Lower lobe of right lung (tissue), 2 donors: ENCODE measurements at regions not wholly inside any gene's neighbourhood (a gene's known extent, or its start where the extent isn't known, plus 50 kb on each side); places are given as distances from the start of the nearest gene placed in this dataset.

ENCODE experiments used
- ATAC-seq, 2 donors: fragments of 200-7000 bp; cut with Tn5 transposase; one replicate each; pipeline ENCODE4 v1.9.1; 2020 to 2022; ENCODE audit warnings: mild to moderate bottlenecking in 2 of 2, moderate library complexity in 2 of 2
- DNase-seq: peaks from one replicate; pipeline ENCODE4 v3.0.0-alpha.2; 2020
- H3K27ac ChIP-seq: fragments of 200-600 bp; one replicate; pipeline ENCODE4 v1.8.0; 2022
- H3K27me3 ChIP-seq: fragments of 200-600 bp; one replicate; pipeline ENCODE4 v1.8.0; 2022; ENCODE audit warnings: low read depth
- H3K36me3 ChIP-seq: fragments of 200-600 bp; one replicate; pipeline ENCODE4 v1.8.0; 2022; ENCODE audit warnings: mild to moderate bottlenecking
- H3K4me1 ChIP-seq: fragments of 200-600 bp; one replicate; pipeline ENCODE4 v1.8.0; 2022
- H3K4me3 ChIP-seq: fragments of 200-600 bp; one replicate; pipeline ENCODE4 v1.8.0; 2022; ENCODE audit warnings: mild to moderate bottlenecking
- H3K9me3 ChIP-seq: fragments of 200-600 bp; one replicate; pipeline ENCODE4 v1.8.0; 2022
- CTCF ChIP-seq: fragments of 200-600 bp; IDR thresholded peaks from one replicate; pipeline ENCODE4 v1.8.0; 2022; ENCODE audit warnings: antibody characterized with exemption, mild to moderate bottlenecking
- intact Hi-C: fragments of 100-400 bp; cut with DNase I; formaldehyde crosslinking; loops from one replicate; pipeline ENCODE4 v1.11.0; 2022
- donor health status: DM: no; HTN: yes; CAD: no; lungs with severe emphysema.

DNA sequence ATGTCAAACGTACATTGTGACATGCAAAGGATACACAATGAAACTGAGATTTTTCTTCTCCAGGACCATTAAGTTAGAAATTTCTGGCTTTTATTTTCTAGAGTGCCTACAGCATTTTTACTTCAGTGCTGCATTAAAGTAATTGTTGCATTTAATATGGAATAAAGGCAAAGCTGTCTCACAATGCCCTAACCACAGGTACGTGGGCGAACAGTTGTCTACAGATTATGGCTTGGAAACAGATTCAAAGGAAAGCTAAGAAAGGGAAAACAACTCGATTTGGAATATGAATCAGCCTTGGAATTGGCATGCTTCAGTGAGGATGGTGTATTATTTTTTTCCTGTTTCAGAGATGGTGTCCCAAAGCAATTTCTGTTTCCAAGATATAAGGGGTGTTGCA is 79.1 kb upstream of the TUSC7 start:
- Histone ChIP-seq H3K36me3 (no peaks in the 10 kb centered on the region), H3K9me3 (no peaks in the 10 kb centered on the region), H3K4me1 (no peaks in the 10 kb centered on the region), H3K27ac (no peak overlapping the region), H3K4me3 (no peak overlapping the region), H3K27me3 (no peaks in the 10 kb centered on the region)
- TF ChIP-seq CTCF = no peak
- intact Hi-C loops = no loop called here
- ATAC-seq (no peak), DNase-seq (no peak)

GRCh38 chr3:116639641-116640040 is 69.9 kb upstream of the TUSC7 start:
- DNase-seq = no peak
- ATAC-seq = no peak
- Histone ChIP-seq H3K27me3 (no peaks in the 10 kb centered on the region), H3K9me3 (no peaks in the 10 kb centered on the region), H3K4me1 (no peaks in the 10 kb centered on the region), H3K27ac (no peak overlapping the region), H3K36me3 (no peaks in the 10 kb centered on the region), H3K4me3 (no peak overlapping the region)
- TF ChIP-seq CTCF = no peak
- intact Hi-C loops = no loop called here

DNA sequence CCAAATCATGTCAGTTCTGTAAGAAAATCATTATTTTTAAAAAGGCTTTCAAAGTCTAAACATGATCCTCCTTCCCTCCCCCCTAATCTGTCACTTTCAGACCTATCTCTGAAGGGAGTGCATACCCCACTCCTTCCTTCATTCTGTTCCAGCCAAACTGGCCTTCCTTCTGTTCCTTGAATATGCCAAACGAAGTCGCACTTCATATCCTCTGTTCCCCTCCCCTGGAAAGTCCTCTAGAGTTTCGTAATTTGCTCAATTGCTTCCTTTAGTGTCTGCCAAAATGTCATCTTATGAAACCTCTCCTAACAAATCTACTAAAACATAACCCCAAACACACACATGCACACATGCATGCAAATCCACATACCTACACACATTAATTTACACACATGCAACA is 69.5 kb upstream of the TUSC7 start:
- DNase-seq = no peak
- Histone ChIP-seq H3K4me1 (no peaks in the 10 kb centered on the region), H3K27ac (no peak overlapping the region), H3K36me3 (no peaks in the 10 kb centered on the region), H3K4me3 (no peak overlapping the region), H3K27me3 (no peaks in the 10 kb centered on the region), H3K9me3 (no peaks in the 10 kb centered on the region)
- ATAC-seq = peak; percentile 47 to 50
- intact Hi-C loops = no loop called here
- no peak for TF ChIP-seq CTCF

DNA sequence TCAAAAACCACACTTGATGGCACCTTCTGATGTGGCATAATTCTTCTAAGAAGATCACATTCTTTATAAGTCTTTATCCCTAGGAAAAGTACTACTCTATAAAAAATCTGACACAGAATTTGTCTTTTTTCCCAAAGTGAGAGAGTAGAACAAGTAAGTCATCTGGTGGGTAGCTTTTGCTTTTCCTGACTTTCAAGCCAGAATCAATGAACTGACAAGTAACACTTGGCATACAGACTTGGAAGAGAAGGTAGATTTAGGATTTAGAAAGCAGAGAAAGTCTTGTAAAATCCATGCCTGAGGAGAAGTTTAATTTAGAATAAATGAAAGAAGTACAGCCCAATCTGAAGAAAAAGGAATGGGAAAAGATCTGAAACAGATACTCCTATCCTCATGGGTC is 66.6 kb upstream of the TUSC7 start:
- ATAC-seq (no peak), DNase-seq (no peak)
- no peaks in the 10 kb centered on the region for H3K4me1 ChIP-seq
- H3K9me3 ChIP-seq = no peaks in the 10 kb centered on the region
- H3K27ac ChIP-seq = no peak overlapping the region
- no peaks in the 10 kb centered on the region for H3K27me3 ChIP-seq
- no peaks in the 10 kb centered on the region for H3K36me3 ChIP-seq
- no peak for TF ChIP-seq CTCF
- intact Hi-C loops = no loop called here
- H3K4me3 ChIP-seq = no peak overlapping the region

DNA sequence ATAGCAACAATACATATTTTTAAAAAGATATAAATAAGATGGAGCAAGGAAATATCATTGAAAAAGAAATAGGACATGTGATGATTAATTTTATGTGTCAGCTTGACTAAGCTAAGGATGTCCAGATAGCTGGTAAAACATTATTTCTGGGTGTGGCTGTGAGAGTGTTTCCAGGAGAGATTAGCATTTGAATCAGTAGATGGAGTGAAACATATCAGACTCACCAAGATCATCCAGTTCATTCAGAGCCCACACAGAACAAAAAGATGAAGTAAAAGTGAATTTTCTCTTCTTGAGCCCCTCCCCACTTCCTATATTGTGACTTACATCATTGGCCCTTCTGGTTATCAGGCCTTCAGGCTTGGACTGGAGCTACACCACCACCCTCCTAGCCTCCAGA is 61.6 kb upstream of the TUSC7 start:
- intact Hi-C loops = no loop called here
- Histone ChIP-seq H3K27me3 (no peaks in the 10 kb centered on the region), H3K9me3 (no peaks in the 10 kb centered on the region), H3K27ac (no peak overlapping the region), H3K4me1 (no peaks in the 10 kb centered on the region), H3K4me3 (no peak overlapping the region), H3K36me3 (no peaks in the 10 kb centered on the region)
- ATAC-seq (no peak), DNase-seq (no peak)
- TF ChIP-seq CTCF = no peak
